GM19023 (cell line): ENCODE measurements at regions not wholly inside any gene's neighbourhood (a gene's known extent, or its start where the extent isn't known, plus 50 kb on each side); places are given as distances from the start of the nearest gene placed in this dataset.
"Not testable (repeated sequence)": the region's sequence is repeated elsewhere in the genome, so short reads cannot be mapped to it uniquely, and the experiment has no call there.

Experiments used
- ATAC-seq: cut with Tn5 transposase; IDR thresholded peaks from one replicate; pipeline ENCODE4 v1.9.1; 2021; ENCODE audit warnings: mild to moderate bottlenecking, moderate library complexity; ENCODE audit not compliant: unreplicated experiment

- no peak for ATAC-seq
Measured at GRCh38 chr13:59437544-59438301, 726.0 kb downstream of the DIAPH3 start.

GRCh38 chr13:59439776-59440428, 723.8 kb downstream of the DIAPH3 start:
- ATAC-seq = no peak

DNA sequence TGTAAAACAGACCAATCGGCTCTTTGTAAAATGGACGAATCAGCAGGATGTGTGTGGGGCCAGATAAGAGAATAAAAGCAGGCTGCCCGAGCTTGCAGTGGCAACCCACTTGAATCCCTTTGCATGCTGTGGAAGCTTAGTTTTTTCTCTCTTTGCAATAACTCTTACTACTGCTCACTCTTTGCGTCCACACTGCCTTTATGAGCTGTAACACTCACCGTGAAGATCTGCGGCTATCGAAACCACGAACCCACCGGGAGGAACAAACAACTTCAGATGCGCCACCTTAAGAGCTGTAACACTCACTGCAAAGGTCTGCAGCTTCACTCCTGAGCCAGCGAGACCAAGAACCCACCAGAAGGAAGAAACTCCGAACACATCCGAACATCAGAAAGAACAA, 722.7 kb downstream of the DIAPH3 start:
- ATAC-seq = not testable (repeated sequence)

DNA sequence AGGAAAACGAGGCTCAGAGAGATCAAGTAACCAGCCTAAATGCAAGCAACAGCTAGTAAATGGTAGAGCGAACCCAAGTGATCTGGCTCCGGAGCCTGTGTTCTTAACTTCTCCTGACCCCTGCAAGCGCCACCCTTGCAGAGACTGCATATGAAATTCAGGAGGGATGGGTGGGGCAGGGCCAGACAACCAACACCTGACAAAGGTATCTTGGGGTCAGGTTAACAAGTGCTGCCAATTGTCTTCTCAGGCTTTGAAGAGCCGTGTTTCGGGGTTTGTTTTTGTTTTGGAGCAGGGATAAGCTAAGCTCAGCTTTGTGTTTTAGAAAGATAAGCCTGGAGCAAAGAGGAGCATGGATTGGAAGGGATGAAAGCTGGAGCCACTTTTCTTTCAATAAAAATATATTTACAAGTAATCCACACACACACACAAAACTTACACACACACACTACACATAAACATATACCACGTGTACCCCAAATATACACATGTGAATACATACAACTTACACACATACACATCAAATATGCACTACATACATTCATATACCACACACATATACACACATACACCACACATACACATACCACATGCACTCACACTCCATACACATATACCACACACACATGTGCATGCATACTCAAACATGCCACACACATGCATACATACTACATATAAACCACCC, 722.0 kb downstream of the DIAPH3 start:
- no peak for ATAC-seq

DNA sequence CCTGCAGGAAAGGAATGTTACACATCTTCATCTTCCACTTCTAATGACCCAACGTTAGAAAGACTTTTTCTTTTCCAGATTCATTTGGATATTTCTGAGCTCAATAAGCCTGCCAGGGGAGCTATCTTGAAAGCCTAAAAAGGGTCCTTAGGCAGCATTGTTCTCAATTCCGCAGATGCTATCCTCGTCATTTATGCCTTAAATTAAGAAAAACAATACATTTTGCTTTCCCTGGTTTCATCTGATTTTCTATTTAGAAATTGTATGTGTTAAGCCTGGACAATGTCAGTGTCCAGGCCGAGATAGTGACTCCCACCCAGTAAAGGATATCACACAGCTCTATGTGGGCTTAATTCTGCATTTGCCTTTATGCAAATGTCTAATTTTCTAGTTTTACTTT, 721.3 kb downstream of the DIAPH3 start:
- ATAC-seq = no peak

GRCh38 chr13:59442944-59443486, 720.7 kb downstream of the DIAPH3 start:
- ATAC-seq = no peak

DNA sequence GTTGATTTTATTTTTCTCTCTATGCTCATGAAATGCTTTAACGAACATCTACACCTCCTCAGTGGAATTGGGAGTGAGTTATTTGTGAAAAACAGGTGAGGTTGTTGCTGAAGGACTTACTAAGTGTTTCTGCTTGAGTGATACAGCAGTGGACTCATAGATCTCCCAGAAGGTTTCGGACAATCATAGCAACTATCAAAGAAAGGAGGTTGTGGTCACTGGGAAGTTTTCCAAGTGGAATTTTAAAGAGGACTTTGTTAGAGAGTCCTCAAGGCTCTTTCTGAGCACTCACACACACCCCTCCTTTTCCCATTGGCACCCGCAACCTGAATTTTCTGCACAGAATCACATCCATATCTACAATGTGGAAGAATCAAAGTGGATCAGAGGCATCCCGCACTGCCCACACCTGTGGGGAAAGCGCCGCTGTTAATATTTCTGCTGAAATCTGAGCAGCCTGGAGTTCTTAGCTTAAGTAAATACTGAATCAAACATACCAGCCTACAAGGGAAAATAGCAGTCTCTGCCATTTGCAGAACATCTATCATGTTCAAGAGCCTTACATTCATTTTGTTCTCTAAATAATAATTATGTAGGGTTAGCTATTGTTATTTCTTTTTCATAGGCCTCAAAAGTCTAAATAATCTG, 719.4 kb downstream of the DIAPH3 start:
- ATAC-seq = no peak

DNA sequence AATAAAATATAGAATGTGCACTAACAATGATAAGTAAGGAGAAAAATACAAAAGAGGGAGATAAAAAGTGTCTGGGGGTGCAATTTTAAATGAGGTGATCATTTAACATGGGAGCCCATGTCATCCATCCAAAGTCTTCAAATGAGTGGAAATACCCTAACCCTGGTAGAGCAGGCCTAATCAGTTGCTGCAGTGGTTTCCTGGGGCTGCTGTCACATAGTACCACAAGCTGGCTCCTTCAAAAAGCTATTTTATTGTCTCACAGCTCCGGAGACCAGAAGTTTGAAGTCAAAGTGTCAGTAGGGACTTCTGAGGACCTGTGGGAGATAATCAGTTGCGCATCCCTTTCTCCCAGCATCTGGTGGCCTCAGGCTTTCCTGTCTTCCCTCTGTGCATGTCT, 717.9 kb downstream of the DIAPH3 start:
- ATAC-seq = no peak

DNA sequence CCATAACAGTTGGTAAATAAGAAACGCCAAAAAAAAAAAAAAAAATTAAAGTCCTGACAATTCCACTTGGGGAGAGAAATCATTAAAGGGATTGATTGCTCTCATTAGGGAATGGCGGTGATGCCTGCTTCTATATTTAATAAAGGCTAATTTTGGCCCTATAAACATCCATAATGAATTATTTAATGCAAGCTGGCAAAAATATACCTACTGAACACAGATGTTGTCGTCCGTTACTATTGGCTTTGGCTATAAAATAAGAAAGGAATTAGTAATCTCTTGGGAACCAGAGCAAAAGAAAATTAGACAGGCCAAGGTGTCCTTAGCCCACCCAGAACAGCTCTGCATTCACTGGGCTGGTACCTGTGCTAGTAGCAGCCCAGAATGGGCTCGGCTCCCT, 717.3 kb downstream of the DIAPH3 start:
- ATAC-seq = no peak

- no peak for ATAC-seq
Measured at GRCh38 chr13:59447031-59447430, 716.7 kb downstream of the DIAPH3 start.

GRCh38 chr13:59447846-59448620, 715.7 kb downstream of the DIAPH3 start:
- no peak for ATAC-seq

DNA sequence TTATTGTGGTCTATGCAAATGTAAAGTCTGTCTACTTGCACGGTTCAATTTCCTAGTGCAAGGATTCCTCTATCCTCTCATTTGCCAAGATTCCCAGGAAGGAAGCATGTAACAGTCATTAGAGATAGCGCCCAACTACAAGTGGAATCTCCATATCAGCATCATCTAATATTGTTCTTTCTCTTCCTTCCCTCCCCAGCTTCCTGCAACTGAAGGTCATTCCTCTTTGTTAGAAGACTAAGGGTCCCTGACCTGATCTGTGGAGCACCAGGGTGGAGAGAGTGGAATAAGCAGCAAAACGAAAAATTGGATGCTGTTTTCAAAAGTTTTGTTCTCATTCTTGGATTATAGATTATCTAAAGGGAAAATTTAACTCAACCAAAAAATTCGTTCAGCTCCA, 714.0 kb downstream of the DIAPH3 start:
- no peak for ATAC-seq

GRCh38 chr13:59450229-59450628, 713.5 kb downstream of the DIAPH3 start:
- no peak for ATAC-seq

GRCh38 chr13:59451236-59451635, 712.5 kb downstream of the DIAPH3 start:
- ATAC-seq = no peak

GRCh38 chr13:59452189-59452890, 711.4 kb downstream of the DIAPH3 start:
- no peak for ATAC-seq

- ATAC-seq = no peak
Measured at GRCh38 chr13:59458908-59459579, 704.7 kb downstream of the DIAPH3 start.

DNA sequence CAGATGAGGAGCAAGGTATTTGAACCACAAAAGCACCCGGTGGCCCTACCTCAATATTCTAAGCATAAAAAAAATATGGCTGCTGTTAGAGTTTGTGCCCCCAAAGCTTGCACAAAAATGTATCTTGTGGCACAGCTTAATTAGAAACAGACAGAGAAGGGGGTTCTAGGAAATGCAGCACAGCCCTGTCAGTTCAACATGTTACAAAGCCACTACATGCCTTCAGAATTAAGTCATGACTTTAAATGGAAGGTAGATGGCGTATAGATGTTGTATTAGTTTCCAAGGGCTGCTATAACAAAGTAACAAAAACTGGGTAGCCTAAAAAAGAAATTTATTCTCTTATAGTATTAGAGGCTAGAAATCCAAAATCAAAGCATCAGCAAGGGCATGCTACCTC, 703.8 kb downstream of the DIAPH3 start:
- no peak for ATAC-seq

GRCh38 chr13:59461411-59461810, 702.3 kb downstream of the DIAPH3 start:
- no peak for ATAC-seq

DNA sequence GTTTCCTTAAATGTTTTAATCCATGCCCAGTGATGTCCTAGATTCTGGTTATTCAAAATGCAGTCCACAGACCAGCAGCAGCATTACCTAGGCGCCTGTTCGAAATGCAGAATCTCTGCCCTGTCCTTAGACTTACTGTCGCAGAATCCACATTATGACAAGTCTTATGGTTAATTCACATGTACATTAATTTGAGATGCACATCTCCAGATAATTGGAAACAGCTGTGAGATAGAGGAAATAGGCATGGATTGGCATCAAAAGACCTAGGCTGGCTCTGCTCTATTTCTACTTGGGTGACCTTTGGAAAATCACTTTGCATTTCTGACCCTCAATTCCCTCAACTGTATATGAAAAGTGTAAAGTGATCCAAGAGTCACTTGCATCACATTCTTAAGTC, 700.7 kb downstream of the DIAPH3 start:
- ATAC-seq = no peak
